ENCODE measurements at regions not wholly inside any gene's neighbourhood (a gene's known extent, or its start where the extent isn't known, plus 50 kb on each side); places are given as distances from the start of the nearest gene placed in this dataset.

GRCh38 chr12:74446466-74446865, 91.2 kb upstream of the ATXN7L3B start:
- ATAC-seq, result no peak
- intact Hi-C loops (cut with micrococcal nuclease), result no loop called here
- DNase-seq, result no peak

GRCh38 chr12:74449872-74450271, 87.8 kb upstream of the ATXN7L3B start:
- DNase-seq (no peak), ATAC-seq (no peak)
- intact Hi-C loops (cut with micrococcal nuclease), result no loop called here

GRCh38 chr12:74454109-74454508, 83.5 kb upstream of the ATXN7L3B start:
- no peak for ATAC-seq
- no peak for DNase-seq
- intact Hi-C loops (cut with micrococcal nuclease), result no loop called here

- ATAC-seq (no peak), DNase-seq (no peak)
- intact Hi-C loops (cut with micrococcal nuclease), result no loop called here
Measured at GRCh38 chr12:74455429-74455828, 82.2 kb upstream of the ATXN7L3B start.

GRCh38 chr12:74456431-74456830, 81.2 kb upstream of the ATXN7L3B start:
- intact Hi-C loops (cut with micrococcal nuclease), result no loop called here
- no peak for DNase-seq
- ATAC-seq, result no peak

- ATAC-seq (no peak), DNase-seq (no peak)
- intact Hi-C loops (cut with micrococcal nuclease), result no loop called here
Measured at GRCh38 chr12:74468401-74468800, 69.2 kb upstream of the ATXN7L3B start.

- DNase-seq, result no peak
- intact Hi-C loops (cut with micrococcal nuclease), result no loop called here
- no peak for ATAC-seq
Measured at GRCh38 chr12:74476234-74476633, 61.4 kb upstream of the ATXN7L3B start.

- no peak for DNase-seq
- intact Hi-C loops (cut with micrococcal nuclease), result no loop called here
- ATAC-seq, result no peak
Measured at GRCh38 chr12:74481078-74481477, 56.6 kb upstream of the ATXN7L3B start.

- ATAC-seq (no peak), DNase-seq (no peak)
- intact Hi-C loops (cut with micrococcal nuclease), result no loop called here
Measured at GRCh38 chr12:74482115-74482514, 55.5 kb upstream of the ATXN7L3B start.

GRCh38 chr12:74483057-74483456, 54.6 kb upstream of the ATXN7L3B start:
- DNase-seq, result no peak
- intact Hi-C loops (cut with micrococcal nuclease), result no loop called here
- ATAC-seq, result no peak
